Thyroid gland (tissue), 4 donors: ENCODE measurements at regions not wholly inside any gene's neighbourhood (a gene's known extent, or its start where the extent isn't known, plus 50 kb on each side); places are given as distances from the start of the nearest gene placed in this dataset.

Source experiments
- DNase-seq, 2 donors: peaks; one replicate each; pipeline ENCODE4 v3.0.0-alpha.2; 2019
- H3K27ac ChIP-seq, 3 donors: fragments of 200-600 bp; sonication (generic); 1 replicate in 2 of 3; 2 replicates in 1 of 3; pipeline ENCODE4 v1.5.1; 2016 to 2019; ENCODE audit warnings: mild to moderate bottlenecking in 1 of 3, moderate library complexity in 1 of 3
- H3K27me3 ChIP-seq: fragments of 200-600 bp; sonication (generic); one replicate; pipeline ENCODE4 v1.5.1; 2019
- H3K36me3 ChIP-seq, 2 donors: fragments of 200-600 bp; sonication (generic); one replicate each; pipeline ENCODE4 v1.5.1; 2016 to 2019
- H3K4me1 ChIP-seq, 2 donors: fragments of 200-600 bp; sonication (generic); one replicate each; pipeline ENCODE4 v1.5.1; 2017 to 2019
- H3K4me3 ChIP-seq, 3 donors: fragments of 200-600 bp; sonication (generic); replicated peaks in 1 of 3; 1 replicate in 2 of 3; 2 replicates in 1 of 3; pipeline ENCODE4 v1.5.1; 2016; ENCODE audit warnings: mild to moderate bottlenecking in 1 of 3
- H3K9me3 ChIP-seq: fragments of 200-600 bp; sonication (generic); one replicate; pipeline ENCODE4 v1.5.1; 2017
- CTCF ChIP-seq, 6 experiments: fragments of 200-600 bp in 3 of 6; fragments of 450-650 bp in 3 of 6; sonication (generic) in 3 of 6; IDR thresholded peaks; one replicate each; pipeline ENCODE4 v1.5.1; 2016 to 2019; ENCODE audit warnings: antibody characterized with exemption in 6 of 6, mild to moderate bottlenecking in 2 of 6, inconsistent platforms in 1 of 6, moderate library complexity in 1 of 6
- POLR2A ChIP-seq, 2 donors: fragments of 450-650 bp; IDR thresholded peaks; one replicate each; pipeline ENCODE4 v1.6.1; 2017; ENCODE audit warnings: antibody characterized with exemption in 2 of 2, mild to moderate bottlenecking in 2 of 2, moderate library complexity in 1 of 2
- WGBS, 2 donors: methylation state at CpG; one replicate each; pipeline ENCODE4 v1.1.5; 2017; 5-methylcytosine and 5-hydroxymethylcytosine counted together
- intact Hi-C: fragments of 100-400 bp; cut with DNase I; formaldehyde crosslinking; loops from one replicate; pipeline ENCODE4 v1.15.1; 2023

- Histone ChIP-seq H3K27me3 (no peaks in the 10 kb centered on the region), H3K27ac (no peak overlapping the region), H3K4me3 (no peak overlapping the region), H3K9me3 (no peaks in the 10 kb centered on the region), H3K36me3 (no peaks in the 10 kb centered on the region), H3K4me1 (no peaks in the 10 kb centered on the region)
- WGBS, 2 donors = 67 to 68% methylated on average over 3 of the region's 3 CpGs
- intact Hi-C loops = no loop called here
- TF ChIP-seq CTCF (IDR thresholded peaks at IDR 0.05) (no peak), POLR2A (IDR thresholded peaks at IDR 0.05) (no peak)
- no peak for DNase-seq
Observed at GRCh38 chr11:116101902-116102301, 597.7 kb upstream of the CADM1 start.

GRCh38 chr11:116100016-116100415 lies 595.8 kb upstream of the CADM1 start:
- WGBS, 2 donors = 80 to 88% methylated on average over 2 of the region's 2 CpGs
- intact Hi-C loops = no loop called here
- no peak for TF ChIP-seq CTCF (IDR thresholded peaks at IDR 0.05)
- TF ChIP-seq POLR2A (IDR thresholded peaks at IDR 0.05) = no peak
- Histone ChIP-seq H3K27me3 (no peaks in the 10 kb centered on the region), H3K36me3 (no peaks in the 10 kb centered on the region), H3K27ac (no peak overlapping the region), H3K4me1 (no peaks in the 10 kb centered on the region), H3K4me3 (no peak overlapping the region), H3K9me3 (no peaks in the 10 kb centered on the region)
- no peak for DNase-seq

- intact Hi-C loops = no loop called here
Observed at GRCh38 chr11:116099541-116099940, 595.3 kb upstream of the CADM1 start.

GRCh38 chr11:116096272-116096995 lies 592.2 kb upstream of the CADM1 start:
- DNase-seq = peak; percentile 8 to 13
- WGBS, 2 donors = 33 to 37% methylated on average over 12 of the region's 12 CpGs
- H3K27ac ChIP-seq = no peak overlapping the region
- no peaks in the 10 kb centered on the region for H3K4me1 ChIP-seq
- no peak for TF ChIP-seq POLR2A (IDR thresholded peaks at IDR 0.05)
- no peak for TF ChIP-seq CTCF (IDR thresholded peaks at IDR 0.05)
- no peaks in the 10 kb centered on the region for H3K27me3 ChIP-seq
- no peaks in the 10 kb centered on the region for H3K9me3 ChIP-seq
- no peaks in the 10 kb centered on the region for H3K36me3 ChIP-seq
- no peak overlapping the region for H3K4me3 ChIP-seq
- intact Hi-C loops = no loop called here

More at GRCh38 chr11:116099541-116099940, 595.3 kb upstream of the CADM1 start:
- Histone ChIP-seq H3K4me1 (no peaks in the 10 kb centered on the region), H3K27me3 (no peaks in the 10 kb centered on the region), H3K36me3 (no peaks in the 10 kb centered on the region), H3K9me3 (no peaks in the 10 kb centered on the region), H3K4me3 (no peak overlapping the region), H3K27ac (no peak overlapping the region)
- WGBS, 2 donors = 72 to 82% methylated on average over 6 of the region's 6 CpGs
- TF ChIP-seq CTCF (IDR thresholded peaks at IDR 0.05) = no peak
- no peak for TF ChIP-seq POLR2A (IDR thresholded peaks at IDR 0.05)
- DNase-seq = no peak

- no peak overlapping the region for H3K4me3 ChIP-seq
- DNase-seq = no peak
- H3K27ac ChIP-seq = no peak overlapping the region
- H3K9me3 ChIP-seq = no peaks in the 10 kb centered on the region
- no peak for TF ChIP-seq POLR2A (IDR thresholded peaks at IDR 0.05)
- TF ChIP-seq CTCF (IDR thresholded peaks at IDR 0.05) = no peak
- no peaks in the 10 kb centered on the region for H3K27me3 ChIP-seq
- no peaks in the 10 kb centered on the region for H3K36me3 ChIP-seq
- no peaks in the 10 kb centered on the region for H3K4me1 ChIP-seq
- intact Hi-C loops = no loop called here
- 88 to 94% methylated on average over 2 of the region's 2 CpGs for WGBS, 2 donors
Observed at GRCh38 chr11:116093481-116094270, 589.5 kb upstream of the CADM1 start.
